ENCODE measurements at regions not wholly inside any gene's neighbourhood (a gene's known extent, or its start where the extent isn't known, plus 50 kb on each side); places are given as distances from the start of the nearest gene placed in this dataset.

- Histone ChIP-seq H3K9me2 (replicated peaks; ENCODE audit: insufficient read depth, low read length) (no peaks in the 10 kb centered on the region), H3K9me3 (ENCODE audit: insufficient read depth, low read length) (no peaks in the 10 kb centered on the region), H3K27ac (ENCODE audit: low read depth, low read length) (no peak overlapping the region), H3F3A (ENCODE audit: insufficient read depth) (no peaks in the 10 kb centered on the region), H3K79me2 (ENCODE audit: insufficient read depth, low read length) (no peaks in the 10 kb centered on the region), H3K36me3 (ENCODE audit: low read length) (no peaks in the 10 kb centered on the region), H4K20me1 (ENCODE audit: low read depth, low read length) (no peaks in the 10 kb centered on the region), H3K27me3 (ENCODE audit: low read length) (no peaks in the 10 kb centered on the region), H2AFZ (ENCODE audit: low read depth, low read length, severe bottlenecking) (no peak overlapping the region), H3K9ac (ENCODE audit: low read length) (no peak overlapping the region), H3K4me3 (ENCODE audit: insufficient read depth, low read length, poor library complexity, severe bottlenecking) (no peak overlapping the region), H3K4me2 (ENCODE audit: low read depth, low read length, poor library complexity, severe bottlenecking) (no peak overlapping the region)
- no peak for TF ChIP-seq EZH2phosphoT487 (conservative IDR thresholded peaks at IDR 0.05; ENCODE audit: low read length)
- TF ChIP-seq CTCF (IDR thresholded peaks at IDR 0.05; ENCODE audit: insufficient read depth, low read length, poor library complexity, severe bottlenecking) = no peak
Observed at GRCh38 chr10:90561666-90562065, 296.2 kb downstream of the HTR7 start.

- Histone ChIP-seq H3F3A (ENCODE audit: insufficient read depth) (no peaks in the 10 kb centered on the region), H2AFZ (ENCODE audit: low read depth, low read length, severe bottlenecking) (no peak overlapping the region), H3K9ac (ENCODE audit: low read length) (no peak overlapping the region), H3K9me2 (replicated peaks; ENCODE audit: insufficient read depth, low read length) (no peaks in the 10 kb centered on the region), H3K27ac (ENCODE audit: low read depth, low read length) (no peak overlapping the region), H3K27me3 (ENCODE audit: low read length) (no peaks in the 10 kb centered on the region), H3K4me3 (ENCODE audit: insufficient read depth, low read length, poor library complexity, severe bottlenecking) (no peak overlapping the region), H3K4me2 (ENCODE audit: low read depth, low read length, poor library complexity, severe bottlenecking) (no peak overlapping the region), H3K9me3 (ENCODE audit: insufficient read depth, low read length) (no peaks in the 10 kb centered on the region), H3K36me3 (ENCODE audit: low read length) (no peaks in the 10 kb centered on the region), H3K79me2 (ENCODE audit: insufficient read depth, low read length) (no peaks in the 10 kb centered on the region), H4K20me1 (ENCODE audit: low read depth, low read length) (no peaks in the 10 kb centered on the region)
- TF ChIP-seq CTCF (IDR thresholded peaks at IDR 0.05; ENCODE audit: insufficient read depth, low read length, poor library complexity, severe bottlenecking) (no peak), EZH2phosphoT487 (conservative IDR thresholded peaks at IDR 0.05; ENCODE audit: low read length) (no peak)
Observed at GRCh38 chr10:90571481-90572258, 286.2 kb downstream of the HTR7 start.

GRCh38 chr10:90575125-90575524 lies 282.7 kb downstream of the HTR7 start:
- no peaks in the 10 kb centered on the region for H3K9me3 ChIP-seq (ENCODE audit: insufficient read depth, low read length)
- TF ChIP-seq EZH2phosphoT487 (conservative IDR thresholded peaks at IDR 0.05; ENCODE audit: low read length) (no peak), CTCF (IDR thresholded peaks at IDR 0.05; ENCODE audit: insufficient read depth, low read length, poor library complexity, severe bottlenecking) (no peak)
- no peaks in the 10 kb centered on the region for H3K36me3 ChIP-seq (ENCODE audit: low read length)
- H3K9ac ChIP-seq (ENCODE audit: low read length) = no peak overlapping the region
- no peaks in the 10 kb centered on the region for H3K27me3 ChIP-seq (ENCODE audit: low read length)
- no peak overlapping the region for H3K4me2 ChIP-seq (ENCODE audit: low read depth, low read length, poor library complexity, severe bottlenecking)
- no peaks in the 10 kb centered on the region for H4K20me1 ChIP-seq (ENCODE audit: low read depth, low read length)
- H2AFZ ChIP-seq (ENCODE audit: low read depth, low read length, severe bottlenecking) = no peak overlapping the region
- H3K4me3 ChIP-seq (ENCODE audit: insufficient read depth, low read length, poor library complexity, severe bottlenecking) = no peak overlapping the region
- no peaks in the 10 kb centered on the region for H3F3A ChIP-seq (ENCODE audit: insufficient read depth)
- no peaks in the 10 kb centered on the region for H3K79me2 ChIP-seq (ENCODE audit: insufficient read depth, low read length)
- no peak overlapping the region for H3K27ac ChIP-seq (ENCODE audit: low read depth, low read length)
- no peaks in the 10 kb centered on the region for H3K9me2 ChIP-seq (replicated peaks; ENCODE audit: insufficient read depth, low read length)

Measured in SU-DHL-6 (cell line).